GM23338 (cell line): ENCODE measurements at regions not wholly inside any gene's neighbourhood (a gene's known extent, or its start where the extent isn't known, plus 50 kb on each side); places are given as distances from the start of the nearest gene placed in this dataset.

Experiments used
- CTCF ChIP-seq, 2 experiments: fragments of 200-600 bp in 1 of 2; sonication (generic) in 1 of 2; conservative IDR thresholded peaks; 2 replicates each; pipeline versions ENCODE4 v1.5.1 to v1.6.1; 2016 to 2017; ENCODE audit warnings: antibody characterized with exemption in 2 of 2, low read depth in 2 of 2, mild to moderate bottlenecking in 2 of 2, moderate library complexity in 1 of 2
- EZH2 ChIP-seq: fragments of 200-600 bp; sonication (generic); IDR thresholded peaks from one replicate; pipeline ENCODE4 v1.8.0; 2017; ENCODE audit warnings: antibody characterized with exemption, mild to moderate bottlenecking, low read depth; ENCODE audit not compliant: unreplicated experiment
- EZH2phosphoT487 ChIP-seq: fragments of 200-600 bp; sonication (generic); IDR thresholded peaks from one replicate; pipeline ENCODE4 v1.8.1; 2018; ENCODE audit warnings: antibody characterized with exemption; ENCODE audit not compliant: unreplicated experiment
- POLR2AphosphoS5 ChIP-seq: IDR thresholded peaks from 2 replicates; pipeline ENCODE4 v1.6.1; 2016; ENCODE audit warnings: antibody characterized with exemption, low read depth
- REST ChIP-seq: IDR thresholded peaks from one replicate; pipeline ENCODE4 v1.6.1; 2018; ENCODE audit warnings: antibody characterized with exemption; ENCODE audit not compliant: unreplicated experiment

DNA sequence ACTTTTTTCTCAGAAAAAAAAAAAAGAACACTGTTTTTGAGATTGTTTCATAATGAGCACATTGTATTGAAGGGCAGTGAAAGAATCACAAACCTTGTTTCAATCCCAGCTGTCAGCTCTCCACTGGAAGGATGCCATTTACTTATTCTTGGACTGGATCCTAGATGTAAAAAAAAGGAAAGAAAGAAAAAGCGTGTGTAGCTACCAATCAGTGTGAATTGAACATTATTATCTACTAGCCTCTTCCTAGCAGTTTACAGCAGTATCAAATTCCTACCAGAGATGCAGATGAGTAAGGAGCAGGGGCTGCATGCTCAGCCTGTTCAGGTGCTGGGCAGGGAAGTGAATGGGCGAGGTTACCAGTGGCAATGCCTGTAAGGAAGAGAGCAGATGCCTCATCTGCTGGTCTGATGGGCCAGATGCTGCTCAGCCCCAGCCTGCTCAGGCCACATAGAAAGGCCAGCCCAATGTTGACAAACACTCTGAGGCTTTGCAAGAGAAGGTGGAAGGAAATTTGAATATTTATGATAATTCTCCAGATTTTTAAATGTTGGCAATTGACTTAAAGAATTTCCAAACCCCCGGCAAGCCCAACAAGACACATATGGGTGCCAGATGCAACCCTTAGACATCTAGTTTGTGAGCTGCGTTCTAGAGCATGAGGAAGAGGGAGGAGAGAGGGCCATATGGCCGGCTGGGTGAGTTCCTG lies 189.5 kb downstream of the IBTK start:
- TF ChIP-seq EZH2 (no peak), REST (no peak), POLR2AphosphoS5 (no peak), CTCF (conservative IDR thresholded peaks at IDR 0.05; ENCODE audit: low read depth in 2 of 2) (no peak), EZH2phosphoT487 (no peak)
